SK-N-SH (cell line): ENCODE measurements at regions not wholly inside any gene's neighbourhood (a gene's known extent, or its start where the extent isn't known, plus 50 kb on each side); places are given as distances from the start of the nearest gene placed in this dataset.

Source experiments
- CTCF ChIA-PET: fragments of 300-600, 350-600 bp; formaldehyde crosslinking; extraction: SDS; loops from one replicate; lab custom pipeline; 2021; lab: Yijun Ruan, JAX
- POLR2A ChIA-PET: fragments of 350-600 bp; sonication (Branson Sonifier 250); formaldehyde crosslinking; extraction: SDS; loops from one replicate; lab custom pipeline; 2020; ENCODE audit warnings: antibody characterized with exemption, inconsistent platforms; lab: Yijun Ruan, JAX
- DNase-seq: peaks from one replicate; pipeline ENCODE4 v3.0.0; 2012
- H2AFZ ChIP-seq: fragments of 200-600 bp; sonication (generic); 2 replicates; pipeline ENCODE4 v1.8.1; 2016; ENCODE audit warnings: antibody characterized with exemption, mild to moderate bottlenecking, low read depth
- H3F3A ChIP-seq: fragments of 200-600 bp; sonication (generic); replicated peaks from 2 replicates; pipeline ENCODE3; 2016; ENCODE audit warnings: antibody characterized with exemption, mild to moderate bottlenecking; ENCODE audit not compliant: insufficient read depth
- H3K27ac ChIP-seq, 2 experiments: fragments of 200-500 bp in 1 of 2; fragments of 200-600 bp in 1 of 2; sonication (Bioruptor generic) in 1 of 2; sonication (generic), shearing (Covaris generic) in 1 of 2; 2 replicates each; pipeline versions ENCODE4 v1.5.1 to v1.6.1; 2014 to 2016; ENCODE audit warnings: low read depth in 2 of 2, inconsistent platforms in 1 of 2, low read length in 1 of 2, mild to moderate bottlenecking in 1 of 2, mixed read lengths in 1 of 2
- H3K27me3 ChIP-seq: fragments of 200-600 bp; sonication (generic), shearing (Covaris generic); 2 replicates; pipeline ENCODE4 v1.6.1; 2016; ENCODE audit warnings: mixed run types; ENCODE audit not compliant: insufficient read depth
- H3K36me3 ChIP-seq, 2 experiments: fragments of 200-500 bp in 1 of 2; fragments of 200-600 bp in 1 of 2; sonication (Bioruptor generic) in 1 of 2; sonication (generic) in 1 of 2; replicated peaks in 1 of 2; 2 replicates each; pipeline versions ENCODE3 to v1.5.1; 2014 to 2016; ENCODE audit warnings: low read length in 1 of 2, mild to moderate bottlenecking in 1 of 2; ENCODE audit not compliant: insufficient read depth in 2 of 2, control insufficient read depth in 1 of 2
- H3K4me1 ChIP-seq, 2 experiments: fragments of 200-500 bp in 1 of 2; fragments of 200-600 bp in 1 of 2; sonication (Bioruptor generic) in 1 of 2; sonication (generic), shearing (Covaris generic) in 1 of 2; 2 replicates each; pipeline versions ENCODE4 v1.5.1 to v1.6.1; 2014 to 2016; ENCODE audit warnings: low read depth in 1 of 2, low read length in 1 of 2, mixed run types in 1 of 2; ENCODE audit not compliant: insufficient read depth in 2 of 2, control insufficient read depth in 1 of 2
- H3K4me2 ChIP-seq: fragments of 200-600 bp; sonication (generic), shearing (Covaris generic); 2 replicates; pipeline ENCODE4 v1.6.1; 2017; ENCODE audit warnings: mixed run types
- H3K4me3 ChIP-seq, 2 experiments: fragments of 200-500 bp in 1 of 2; fragments of 200-600 bp in 1 of 2; sonication (Bioruptor generic) in 1 of 2; sonication (generic), shearing (Covaris generic) in 1 of 2; 2 replicates each; pipeline versions ENCODE4 v1.5.1 to v1.8.1; 2014 to 2016; ENCODE audit warnings: low read depth in 2 of 2, inconsistent platforms in 1 of 2, low read length in 1 of 2, mild to moderate bottlenecking in 1 of 2, mixed read lengths in 1 of 2, moderate library complexity in 1 of 2
- H3K79me2 ChIP-seq: fragments of 200-600 bp; sonication (generic); 2 replicates; pipeline ENCODE4 v1.8.1; 2017; ENCODE audit warnings: mild to moderate bottlenecking; ENCODE audit not compliant: insufficient read depth
- H3K9ac ChIP-seq: fragments of 200-600 bp; sonication (generic); 2 replicates; pipeline ENCODE4 v1.6.1; 2017; ENCODE audit warnings: mixed run types
- H3K9me2 ChIP-seq: fragments of 200-600 bp; sonication (generic); 2 replicates; pipeline ENCODE4 v1.6.1; 2017; ENCODE audit warnings: mixed run types
- H3K9me3 ChIP-seq: fragments of 200-600 bp; sonication (generic); 2 replicates; pipeline ENCODE4 v1.6.1; 2017; ENCODE audit warnings: mixed run types, mild to moderate bottlenecking, moderate library complexity
- H4K20me1 ChIP-seq: fragments of 200-600 bp; sonication (generic); 2 replicates; pipeline ENCODE4 v1.6.1; 2017; ENCODE audit warnings: mild to moderate bottlenecking, mixed run types; ENCODE audit not compliant: insufficient read depth
- CHD2 ChIP-seq: fragments of 150-350 bp; IDR thresholded peaks from 2 replicates; pipeline ENCODE4 v1.6.1; 2018; ENCODE audit warnings: low read length; ENCODE audit not compliant: partially characterized antibody
- ELF1 ChIP-seq: IDR thresholded peaks from 2 replicates; pipeline ENCODE4 v1.4.0; 2012
- FOSL2 ChIP-seq: IDR thresholded peaks from 2 replicates; pipeline ENCODE4 v1.4.0; 2012; ENCODE audit warnings: low read depth, mild to moderate bottlenecking, moderate library complexity, borderline replicate concordance
- FOXJ3 ChIP-seq: sonication (generic); formaldehyde crosslinking; IDR thresholded peaks from 2 replicates; pipeline ENCODE4 v1.5.1; 2020; ENCODE audit warnings: mild to moderate bottlenecking, missing genetic modification reagents
- FOXM1 ChIP-seq: IDR thresholded peaks from 2 replicates; pipeline ENCODE4 v1.4.0; 2012; ENCODE audit warnings: low read depth, mild to moderate bottlenecking
- GATA2 ChIP-seq: sonication (generic); formaldehyde crosslinking; IDR thresholded peaks from 2 replicates; pipeline ENCODE4 v1.5.0; 2020; ENCODE audit warnings: mild to moderate bottlenecking, missing genetic modification reagents
- MEF2A ChIP-seq: IDR thresholded peaks from 2 replicates; pipeline ENCODE4 v1.4.0; 2012; ENCODE audit warnings: low read depth, borderline replicate concordance
- RAD21 ChIP-seq: IDR thresholded peaks from 2 replicates; pipeline ENCODE4 v1.6.1; 2012; ENCODE audit warnings: mild to moderate bottlenecking, low read length
- RCOR1 ChIP-seq: fragments of 150-350 bp; IDR thresholded peaks from 2 replicates; pipeline ENCODE4 v1.6.1; 2017; ENCODE audit warnings: antibody characterized with exemption, low read length
- SIN3A ChIP-seq: IDR thresholded peaks from 2 replicates; pipeline ENCODE4 v1.6.1; 2012; ENCODE audit warnings: low read depth, mild to moderate bottlenecking, low read length, moderate library complexity, borderline replicate concordance
- TCF12 ChIP-seq: IDR thresholded peaks from 2 replicates; pipeline ENCODE4 v1.4.0; 2012
- WGBS: methylation state at CpG from one replicate; pipeline ENCODE4 v1.1.6; 2017; ENCODE audit warnings: low lambda C conversion rate; 5-methylcytosine and 5-hydroxymethylcytosine counted together
- TF ChIP-seq, protein P1 (sequence below): IDR thresholded peaks from 2 replicates; pipeline ENCODE4; 2012
- TF ChIP-seq, protein P2 (sequence below): IDR thresholded peaks from 2 replicates; pipeline ENCODE4 v1.4.0; 2012; ENCODE audit warnings: low read depth, borderline replicate concordance
- TF ChIP-seq, protein P3 (sequence below): IDR thresholded peaks from 2 replicates; pipeline ENCODE4 v1.4.0; 2012; ENCODE audit warnings: low read depth, borderline replicate concordance
- TF ChIP-seq, protein P4 (sequence below): fragments of 200-600 bp; sonication (generic); IDR thresholded peaks from 2 replicates; pipeline ENCODE4 v1.6.1; 2017; ENCODE audit warnings: antibody characterized with exemption, mild to moderate bottlenecking, moderate library complexity
- TF ChIP-seq, protein P5 (sequence below): fragments of 150-350 bp; IDR thresholded peaks from 2 replicates; pipeline ENCODE4 v1.6.1; 2017; ENCODE audit warnings: antibody characterized with exemption, low read length, low read depth, borderline replicate concordance

DNA sequence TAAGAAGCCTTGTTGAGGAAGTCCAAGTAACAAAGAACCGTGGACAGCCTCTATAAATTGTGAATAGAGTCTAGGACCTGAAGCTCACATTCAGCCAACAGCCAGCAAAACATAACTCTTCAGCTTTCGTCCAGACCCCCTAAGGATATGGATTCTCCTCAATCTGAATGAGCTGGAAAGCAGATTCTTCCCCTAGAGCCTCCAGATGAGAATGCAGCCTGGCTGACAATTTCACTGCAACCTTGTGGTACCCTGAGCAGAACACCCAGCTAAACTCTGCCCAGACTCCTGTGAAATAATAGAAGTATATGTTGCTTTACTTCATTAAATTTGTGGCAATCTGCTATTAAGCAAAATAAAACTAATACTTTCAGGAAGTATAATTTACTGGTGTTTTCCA is 483.5 kb upstream of the SLC8A1 start:
- no peaks in the 10 kb centered on the region for H4K20me1 ChIP-seq
- TF ChIP-seq CHD2 (no peak), TCF12 (no peak), FOXJ3 (CRISPR knock-in tag) (no peak), RAD21 (no peak)
- TF ChIP-seq, protein P1, sequence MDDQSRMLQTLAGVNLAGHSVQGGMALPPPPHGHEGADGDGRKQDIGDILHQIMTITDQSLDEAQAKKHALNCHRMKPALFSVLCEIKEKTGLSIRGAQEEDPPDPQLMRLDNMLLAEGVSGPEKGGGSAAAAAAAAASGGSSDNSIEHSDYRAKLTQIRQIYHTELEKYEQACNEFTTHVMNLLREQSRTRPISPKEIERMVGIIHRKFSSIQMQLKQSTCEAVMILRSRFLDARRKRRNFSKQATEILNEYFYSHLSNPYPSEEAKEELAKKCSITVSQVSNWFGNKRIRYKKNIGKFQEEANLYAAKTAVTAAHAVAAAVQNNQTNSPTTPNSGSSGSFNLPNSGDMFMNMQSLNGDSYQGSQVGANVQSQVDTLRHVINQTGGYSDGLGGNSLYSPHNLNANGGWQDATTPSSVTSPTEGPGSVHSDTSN: no peak
- TF ChIP-seq, protein P2, sequence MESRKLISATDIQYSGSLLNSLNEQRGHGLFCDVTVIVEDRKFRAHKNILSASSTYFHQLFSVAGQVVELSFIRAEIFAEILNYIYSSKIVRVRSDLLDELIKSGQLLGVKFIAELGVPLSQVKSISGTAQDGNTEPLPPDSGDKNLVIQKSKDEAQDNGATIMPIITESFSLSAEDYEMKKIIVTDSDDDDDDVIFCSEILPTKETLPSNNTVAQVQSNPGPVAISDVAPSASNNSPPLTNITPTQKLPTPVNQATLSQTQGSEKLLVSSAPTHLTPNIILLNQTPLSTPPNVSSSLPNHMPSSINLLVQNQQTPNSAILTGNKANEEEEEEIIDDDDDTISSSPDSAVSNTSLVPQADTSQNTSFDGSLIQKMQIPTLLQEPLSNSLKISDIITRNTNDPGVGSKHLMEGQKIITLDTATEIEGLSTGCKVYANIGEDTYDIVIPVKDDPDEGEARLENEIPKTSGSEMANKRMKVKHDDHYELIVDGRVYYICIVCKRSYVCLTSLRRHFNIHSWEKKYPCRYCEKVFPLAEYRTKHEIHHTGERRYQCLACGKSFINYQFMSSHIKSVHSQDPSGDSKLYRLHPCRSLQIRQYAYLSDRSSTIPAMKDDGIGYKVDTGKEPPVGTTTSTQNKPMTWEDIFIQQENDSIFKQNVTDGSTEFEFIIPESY: no peak
- TF ChIP-seq, protein P3, sequence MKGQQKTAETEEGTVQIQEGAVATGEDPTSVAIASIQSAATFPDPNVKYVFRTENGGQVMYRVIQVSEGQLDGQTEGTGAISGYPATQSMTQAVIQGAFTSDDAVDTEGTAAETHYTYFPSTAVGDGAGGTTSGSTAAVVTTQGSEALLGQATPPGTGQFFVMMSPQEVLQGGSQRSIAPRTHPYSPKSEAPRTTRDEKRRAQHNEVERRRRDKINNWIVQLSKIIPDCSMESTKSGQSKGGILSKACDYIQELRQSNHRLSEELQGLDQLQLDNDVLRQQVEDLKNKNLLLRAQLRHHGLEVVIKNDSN: no peak
- WGBS: 10% methylated on average over 2 of the region's 2 CpGs
- no peaks in the 10 kb centered on the region for H3K27me3 ChIP-seq
- no peak overlapping the region for H2AFZ ChIP-seq
- no peaks in the 10 kb centered on the region for H3K4me1 ChIP-seq
- no peak for DNase-seq
- no peak overlapping the region for H3K27ac ChIP-seq
- H3K4me3 ChIP-seq: no peak overlapping the region
- no peaks in the 10 kb centered on the region for H3K36me3 ChIP-seq
- no peak overlapping the region for H3K9ac ChIP-seq
- no peak overlapping the region for H3K4me2 ChIP-seq
- H3K9me2 ChIP-seq: no peaks in the 10 kb centered on the region
- H3K9me3 ChIP-seq: no peaks in the 10 kb centered on the region
- H3F3A ChIP-seq: no peaks in the 10 kb centered on the region
- no peaks in the 10 kb centered on the region for H3K79me2 ChIP-seq
- POLR2A ChIA-PET: no interaction called here
- CTCF ChIA-PET: interaction anchor here (0.6 to 0.9 kb wide), 2 partner anchors 20 to 545 kb away, joined by 3 read pairs; no protein-coding TSS in a partner anchor

DNA sequence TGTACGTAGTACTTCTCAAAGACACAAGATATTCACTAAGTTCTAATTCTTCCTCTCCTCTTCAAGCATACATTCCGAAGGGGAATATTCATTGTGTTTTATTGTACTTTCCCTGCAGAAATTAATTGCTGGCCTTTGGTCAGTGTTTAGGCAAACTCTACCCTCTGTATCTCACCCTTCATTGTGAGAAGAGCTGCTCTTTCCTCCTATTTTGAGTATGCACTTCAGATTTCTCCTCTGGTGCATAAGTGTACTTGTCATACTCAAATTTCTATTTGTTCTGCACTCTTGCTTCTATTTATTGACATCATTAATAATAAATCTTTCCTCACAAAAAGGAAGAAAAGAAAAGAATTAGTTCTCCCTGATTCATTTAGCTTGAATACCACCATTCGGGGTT is 485.4 kb upstream of the SLC8A1 start:
- Histone ChIP-seq H3F3A (no peaks in the 10 kb centered on the region), H4K20me1 (no peaks in the 10 kb centered on the region), H3K4me3 (no peak overlapping the region), H3K9ac (no peak overlapping the region), H3K9me2 (no peaks in the 10 kb centered on the region), H3K27ac (no peak overlapping the region), H3K4me2 (no peak overlapping the region), H3K27me3 (no peaks in the 10 kb centered on the region), H3K4me1 (no peaks in the 10 kb centered on the region), H2AFZ (no peak overlapping the region), H3K9me3 (no peaks in the 10 kb centered on the region), H3K79me2 (no peaks in the 10 kb centered on the region), H3K36me3 (no peaks in the 10 kb centered on the region)
- POLR2A ChIA-PET: no interaction called here
- no peak for DNase-seq
- TF ChIP-seq GATA2: no peak
- TF ChIP-seq, protein P1: no peak
- TF ChIP-seq TCF12: no peak
- TF ChIP-seq RAD21: no peak
- no peak for TF ChIP-seq FOXM1
- no peak for TF ChIP-seq FOXJ3 (CRISPR knock-in tag)
- TF ChIP-seq SIN3A: no peak
- TF ChIP-seq ELF1: no peak
- no peak for TF ChIP-seq RCOR1
- TF ChIP-seq, protein P4, sequence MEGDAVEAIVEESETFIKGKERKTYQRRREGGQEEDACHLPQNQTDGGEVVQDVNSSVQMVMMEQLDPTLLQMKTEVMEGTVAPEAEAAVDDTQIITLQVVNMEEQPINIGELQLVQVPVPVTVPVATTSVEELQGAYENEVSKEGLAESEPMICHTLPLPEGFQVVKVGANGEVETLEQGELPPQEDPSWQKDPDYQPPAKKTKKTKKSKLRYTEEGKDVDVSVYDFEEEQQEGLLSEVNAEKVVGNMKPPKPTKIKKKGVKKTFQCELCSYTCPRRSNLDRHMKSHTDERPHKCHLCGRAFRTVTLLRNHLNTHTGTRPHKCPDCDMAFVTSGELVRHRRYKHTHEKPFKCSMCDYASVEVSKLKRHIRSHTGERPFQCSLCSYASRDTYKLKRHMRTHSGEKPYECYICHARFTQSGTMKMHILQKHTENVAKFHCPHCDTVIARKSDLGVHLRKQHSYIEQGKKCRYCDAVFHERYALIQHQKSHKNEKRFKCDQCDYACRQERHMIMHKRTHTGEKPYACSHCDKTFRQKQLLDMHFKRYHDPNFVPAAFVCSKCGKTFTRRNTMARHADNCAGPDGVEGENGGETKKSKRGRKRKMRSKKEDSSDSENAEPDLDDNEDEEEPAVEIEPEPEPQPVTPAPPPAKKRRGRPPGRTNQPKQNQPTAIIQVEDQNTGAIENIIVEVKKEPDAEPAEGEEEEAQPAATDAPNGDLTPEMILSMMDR: no peak
- TF ChIP-seq FOSL2: no peak
- TF ChIP-seq MEF2A: no peak
- TF ChIP-seq, protein P5, sequence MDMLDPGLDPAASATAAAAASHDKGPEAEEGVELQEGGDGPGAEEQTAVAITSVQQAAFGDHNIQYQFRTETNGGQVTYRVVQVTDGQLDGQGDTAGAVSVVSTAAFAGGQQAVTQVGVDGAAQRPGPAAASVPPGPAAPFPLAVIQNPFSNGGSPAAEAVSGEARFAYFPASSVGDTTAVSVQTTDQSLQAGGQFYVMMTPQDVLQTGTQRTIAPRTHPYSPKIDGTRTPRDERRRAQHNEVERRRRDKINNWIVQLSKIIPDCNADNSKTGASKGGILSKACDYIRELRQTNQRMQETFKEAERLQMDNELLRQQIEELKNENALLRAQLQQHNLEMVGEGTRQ: no peak
- CTCF ChIA-PET: interaction anchor here (1.4 kb wide), 1 partner anchor 73 kb away, joined by 3 read pairs; no protein-coding TSS in a partner anchor
- 45% methylated on average over 3 of the region's 3 CpGs for WGBS
